ENCODE measurements at regions not wholly inside any gene's neighbourhood (a gene's known extent, or its start where the extent isn't known, plus 50 kb on each side); places are given as distances from the start of the nearest gene placed in this dataset.
"Not testable (repeated sequence)": the region's sequence is repeated elsewhere in the genome, so short reads cannot be mapped to it uniquely, and the experiment has no call there.

- FAIRE-seq (no peak), DNase-seq (ENCODE audit: extremely low spot score, insufficient read length, low read depth) (no peak)
Measured at GRCh38 chr5:102663749-102664530, 91.2 kb upstream of the PAM start.

GRCh38 chr5:102664616-102665335 is 90.3 kb upstream of the PAM start:
- DNase-seq (ENCODE audit: extremely low spot score, insufficient read length, low read depth) (no peak), FAIRE-seq (no peak)

GRCh38 chr5:102666164-102666946 is 88.8 kb upstream of the PAM start:
- FAIRE-seq (no peak), DNase-seq (ENCODE audit: extremely low spot score, insufficient read length, low read depth) (no peak)

GRCh38 chr5:102668220-102668932 is 86.7 kb upstream of the PAM start:
- FAIRE-seq: no peak
- no peak for DNase-seq (ENCODE audit: extremely low spot score, insufficient read length, low read depth)

GRCh38 chr5:102670224-102670836 is 84.8 kb upstream of the PAM start:
- DNase-seq (ENCODE audit: extremely low spot score, insufficient read length, low read depth): peak; percentile 3
- no peak for FAIRE-seq

GRCh38 chr5:102671033-102671734 is 83.9 kb upstream of the PAM start:
- FAIRE-seq; DNase-seq (ENCODE audit: extremely low spot score, insufficient read length, low read depth): not testable (repeated sequence)

GRCh38 chr5:102678267-102679058 is 76.6 kb upstream of the PAM start:
- DNase-seq (ENCODE audit: extremely low spot score, insufficient read length, low read depth): no peak
- FAIRE-seq: no peak

- FAIRE-seq (peak; percentile 87), DNase-seq (ENCODE audit: extremely low spot score, insufficient read length, low read depth) (peak; percentile 9)
Measured at GRCh38 chr5:102681403-102681983, 73.6 kb upstream of the PAM start.

GRCh38 chr5:102682101-102682647 is 72.9 kb upstream of the PAM start:
- no peak for FAIRE-seq

GRCh38 chr5:102688076-102688475 is 67.0 kb upstream of the PAM start:
- FAIRE-seq: not testable (repeated sequence)

More at GRCh38 chr5:102682101-102682647, 72.9 kb upstream of the PAM start:
- DNase-seq (ENCODE audit: extremely low spot score, insufficient read length, low read depth): no peak

GRCh38 chr5:102688581-102689342 is 66.3 kb upstream of the PAM start:
- FAIRE-seq; DNase-seq (ENCODE audit: extremely low spot score, insufficient read length, low read depth): not testable (repeated sequence)

More at GRCh38 chr5:102688076-102688475, 67.0 kb upstream of the PAM start:
- not testable (repeated sequence) for DNase-seq (ENCODE audit: extremely low spot score, insufficient read length, low read depth)

GRCh38 chr5:102690910-102691309 is 64.2 kb upstream of the PAM start:
- FAIRE-seq (no peak), DNase-seq (ENCODE audit: extremely low spot score, insufficient read length, low read depth) (no peak)

- FAIRE-seq (no peak), DNase-seq (ENCODE audit: extremely low spot score, insufficient read length, low read depth) (no peak)
Measured at GRCh38 chr5:102691434-102691833, 63.7 kb upstream of the PAM start.

GRCh38 chr5:102700120-102700831 is 54.8 kb upstream of the PAM start:
- DNase-seq (ENCODE audit: extremely low spot score, insufficient read length, low read depth): no peak

GRCh38 chr5:102700916-102701315 is 54.2 kb upstream of the PAM start:
- FAIRE-seq (no peak), DNase-seq (ENCODE audit: extremely low spot score, insufficient read length, low read depth) (no peak)

More at GRCh38 chr5:102700120-102700831, 54.8 kb upstream of the PAM start:
- no peak for FAIRE-seq

GRCh38 chr5:102701748-102702147 is 53.4 kb upstream of the PAM start:
- no peak for FAIRE-seq
- no peak for DNase-seq (ENCODE audit: extremely low spot score, insufficient read length, low read depth)
